ENCODE measurements at regions not wholly inside any gene's neighbourhood (a gene's known extent, or its start where the extent isn't known, plus 50 kb on each side); places are given as distances from the start of the nearest gene placed in this dataset.

- Histone ChIP-seq H3K27me3 (replicated peaks in 1 of 4; ENCODE audit: control extremely low read depth in 1 of 4, control insufficient read depth in 3 of 4, insufficient read depth in 4 of 4, low read length in 3 of 4) (no peaks in the 10 kb centered on the region), H3K4me3 (ENCODE audit: control extremely low read depth in 1 of 5, extremely low read depth in 1 of 5, insufficient read depth in 1 of 5, low read depth in 2 of 5, low read length in 4 of 5) (no peak overlapping the region), H3K9me3 (ENCODE audit: control extremely low read depth in 1 of 3, control insufficient read depth in 2 of 3, insufficient read depth in 1 of 3, low read length in 2 of 3) (peaks cover 0 to 14% (median 0%) of the 10 kb centered on the region in 3 donors), H3K79me2 (ENCODE audit: control insufficient read depth, insufficient read depth, low read length) (no peaks in the 10 kb centered on the region), H3K4me2 (replicated peaks; ENCODE audit: low read depth, low read length, poor library complexity, severe bottlenecking) (no peak overlapping the region), H3K4me1 (ENCODE audit: control insufficient read depth in 2 of 2, insufficient read depth in 2 of 2, low read length in 2 of 2) (no peaks in the 10 kb centered on the region), H2AFZ (ENCODE audit: insufficient read depth, low read depth, low read length, poor library complexity, severe bottlenecking) (no peak overlapping the region), H4K20me1 (ENCODE audit: control insufficient read depth, insufficient read depth, low read length, poor library complexity, severe bottlenecking) (no peaks in the 10 kb centered on the region), H3K27ac (ENCODE audit: low read length in 2 of 2) (no peak overlapping the region), H3K9ac (ENCODE audit: low read length) (no peak overlapping the region), H3K36me3 (replicated peaks in 1 of 2; ENCODE audit: control extremely low read depth in 1 of 2, control insufficient read depth in 1 of 2, extremely low read depth in 1 of 2, insufficient read depth in 2 of 2, low read length in 1 of 2) (no peaks in the 10 kb centered on the region)
- Mint-ChIP-seq H3K4me1 (no peaks in the 10 kb centered on the region), H3K9me3 (ENCODE audit: insufficient read depth) (no peaks in the 10 kb centered on the region), H3K4me3 (no peak overlapping the region), H3K27ac (no peak overlapping the region), H3K27me3 (no peaks in the 10 kb centered on the region)
- ChIA-PET CTCF (no interaction called here), POLR2A (no interaction called here)
- WGBS (ENCODE audit: insufficient coverage): 94% methylated on average over 2 of the region's 2 CpGs
- no peak for ATAC-seq (ENCODE audit: low read depth)
- TF ChIP-seq EZH2 (IDR thresholded peaks at IDR 0.05; ENCODE audit: borderline replicate concordance, insufficient read depth, low read depth, low read length, poor library complexity, severe bottlenecking) (no peak), CTCF (IDR thresholded peaks at IDR 0.05) (no peak)
- DNase-seq: no peak
- intact Hi-C loops (cut with micrococcal nuclease): no loop called here
These were observed 67.2 kb downstream of the MBD3L1 start for GRCh38 chr19:8899356-8899755.

GRCh38 chr19:8900421-8900820 lies 68.2 kb downstream of the MBD3L1 start:
- Histone ChIP-seq H3K9ac (ENCODE audit: low read length) (no peak overlapping the region), H3K4me2 (replicated peaks; ENCODE audit: low read depth, low read length, poor library complexity, severe bottlenecking) (no peak overlapping the region)
- TF ChIP-seq EZH2 (IDR thresholded peaks at IDR 0.05; ENCODE audit: borderline replicate concordance, insufficient read depth, low read depth, low read length, poor library complexity, severe bottlenecking) (no peak), CTCF (IDR thresholded peaks at IDR 0.05) (no peak)

More at GRCh38 chr19:8900421-8900820, 68.2 kb downstream of the MBD3L1 start:
- Histone ChIP-seq H3K4me1 (ENCODE audit: control insufficient read depth in 2 of 2, insufficient read depth in 2 of 2, low read length in 2 of 2) (no peaks in the 10 kb centered on the region), H4K20me1 (ENCODE audit: control insufficient read depth, insufficient read depth, low read length, poor library complexity, severe bottlenecking) (no peaks in the 10 kb centered on the region), H3K4me3 (ENCODE audit: control extremely low read depth in 1 of 5, extremely low read depth in 1 of 5, insufficient read depth in 1 of 5, low read depth in 2 of 5, low read length in 4 of 5) (no peak overlapping the region), H3K79me2 (ENCODE audit: control insufficient read depth, insufficient read depth, low read length) (no peaks in the 10 kb centered on the region), H3K36me3 (replicated peaks in 1 of 2; ENCODE audit: control extremely low read depth in 1 of 2, control insufficient read depth in 1 of 2, extremely low read depth in 1 of 2, insufficient read depth in 2 of 2, low read length in 1 of 2) (no peaks in the 10 kb centered on the region), H3K27me3 (replicated peaks in 1 of 4; ENCODE audit: control extremely low read depth in 1 of 4, control insufficient read depth in 3 of 4, insufficient read depth in 4 of 4, low read length in 3 of 4) (no peaks in the 10 kb centered on the region), H3K9me3 (ENCODE audit: control extremely low read depth in 1 of 3, control insufficient read depth in 2 of 3, insufficient read depth in 1 of 3, low read length in 2 of 3) (peaks cover 0 to 14% (median 0%) of the 10 kb centered on the region in 3 donors), H2AFZ (ENCODE audit: insufficient read depth, low read depth, low read length, poor library complexity, severe bottlenecking) (no peak overlapping the region), H3K27ac (ENCODE audit: low read length in 2 of 2) (no peak overlapping the region)
- DNase-seq: no peak
- Mint-ChIP-seq H3K4me1 (no peaks in the 10 kb centered on the region), H3K27ac (no peak overlapping the region), H3K27me3 (no peaks in the 10 kb centered on the region), H3K9me3 (ENCODE audit: insufficient read depth) (no peaks in the 10 kb centered on the region), H3K4me3 (no peak overlapping the region)
- ATAC-seq (ENCODE audit: low read depth): no peak
- intact Hi-C loops (cut with micrococcal nuclease): no loop called here
- POLR2A ChIA-PET: no interaction called here
- CTCF ChIA-PET: no interaction called here
- 89% methylated on average over 4 of the region's 4 CpGs for whole genome bisulfite sequencing (ENCODE audit: insufficient coverage)

Data from B cell (primary cell).